Erythroblast (primary cell): ENCODE measurements at regions not wholly inside any gene's neighbourhood (a gene's known extent, or its start where the extent isn't known, plus 50 kb on each side); places are given as distances from the start of the nearest gene placed in this dataset.

Experiments used
- GATA1 ChIP-seq: IDR thresholded peaks from 2 replicates; pipeline ENCODE4 v1.6.1; 2011; ENCODE audit warnings: low read depth, mild to moderate bottlenecking, control low read depth, low read length, moderate library complexity
- POLR2A ChIP-seq: IDR thresholded peaks from 2 replicates; pipeline ENCODE4 v1.6.1; 2011; ENCODE audit warnings: mild to moderate bottlenecking, low read length

- TF ChIP-seq POLR2A, result no peak
- no peak for TF ChIP-seq GATA1
These were observed 588.8 kb upstream of the GOLIM4 start for GRCh38 chr3:168684519-168684918.
